OCI-LY1 (cell line): ENCODE measurements at regions not wholly inside any gene's neighbourhood (a gene's known extent, or its start where the extent isn't known, plus 50 kb on each side); places are given as distances from the start of the nearest gene placed in this dataset.

Experiments used
- H2AFZ ChIP-seq: fragments of 200-600 bp; sonication (generic), shearing (Covaris generic); 2 replicates; pipeline ENCODE4 v1.6.0; 2014; ENCODE audit warnings: antibody characterized with exemption, mild to moderate bottlenecking, low read length
- H3F3A ChIP-seq: fragments of 200-600 bp; sonication (generic), shearing (Covaris generic); 2 replicates; pipeline ENCODE4 v1.6.0; 2014; ENCODE audit warnings: mild to moderate bottlenecking, antibody characterized with exemption, low read length, moderate library complexity; ENCODE audit not compliant: insufficient read depth
- H3K27ac ChIP-seq: fragments of 200-600 bp; sonication (generic); 2 replicates; pipeline ENCODE4 v1.5.1; 2014; ENCODE audit warnings: low read length, mixed run types, mild to moderate bottlenecking, low read depth; ENCODE audit not compliant: poor library complexity, severe bottlenecking
- H3K27me3 ChIP-seq: fragments of 200-600 bp; sonication (generic); 2 replicates; pipeline ENCODE4 v1.6.0; 2014; ENCODE audit warnings: antibody characterized with exemption, mild to moderate bottlenecking, low read length, moderate library complexity; ENCODE audit not compliant: insufficient read depth
- H3K36me3 ChIP-seq: fragments of 200-600 bp; sonication (generic); 2 replicates; pipeline ENCODE4 v1.6.1; 2014; ENCODE audit warnings: mild to moderate bottlenecking, antibody characterized with exemption, low read length, moderate library complexity, mixed read lengths; ENCODE audit not compliant: insufficient read depth
- H3K4me1 ChIP-seq: fragments of 200-600 bp; sonication (generic); 2 replicates; pipeline ENCODE4 v1.5.1; 2014; ENCODE audit warnings: mild to moderate bottlenecking, low read length, moderate library complexity; ENCODE audit not compliant: insufficient read depth, severe bottlenecking
- H3K4me2 ChIP-seq: fragments of 200-600 bp; sonication (generic), shearing (Covaris generic); 2 replicates; pipeline ENCODE4 v1.6.1; 2014; ENCODE audit warnings: low read length
- H3K4me3 ChIP-seq: fragments of 200-600 bp; sonication (generic); 2 replicates; pipeline ENCODE4 v1.5.1; 2014; ENCODE audit warnings: low read length, low read depth, mild to moderate bottlenecking, mixed read lengths; ENCODE audit not compliant: poor library complexity, severe bottlenecking
- H3K79me2 ChIP-seq: fragments of 200-600 bp; shearing (Covaris generic); 2 replicates; pipeline ENCODE4 v1.6.1; 2016; ENCODE audit warnings: mixed run types, low read length, mixed read lengths; ENCODE audit not compliant: insufficient read depth
- H3K9ac ChIP-seq: fragments of 200-600 bp; sonication (generic), shearing (Covaris generic); 2 replicates; pipeline ENCODE4 v1.6.1; 2014; ENCODE audit warnings: mild to moderate bottlenecking, low read length, mixed read lengths
- H3K9me2 ChIP-seq: fragments of 200-600 bp; sonication (generic), shearing (Covaris generic); 2 replicates; pipeline ENCODE4 v1.6.1; 2014; ENCODE audit warnings: low read depth, mild to moderate bottlenecking, low read length, mixed read lengths
- H3K9me3 ChIP-seq: fragments of 200-600 bp; shearing (Covaris generic); 2 replicates; pipeline ENCODE4 v1.6.1; 2014; ENCODE audit warnings: low read length, mixed read lengths
- H4K20me1 ChIP-seq: fragments of 200-600 bp; sonication (generic), shearing (Covaris generic); 2 replicates; pipeline ENCODE4 v1.6.0; 2016; ENCODE audit warnings: mild to moderate bottlenecking, low read length; ENCODE audit not compliant: insufficient read depth
- EZH2 ChIP-seq: fragments of 200-600 bp; sonication (generic), shearing (Covaris generic); IDR thresholded peaks from 2 replicates; pipeline ENCODE4 v1.8.0; 2017; ENCODE audit warnings: borderline replicate concordance, mixed run types, mild to moderate bottlenecking, antibody characterized with exemption, low read length, moderate library complexity, mixed read lengths
- TF ChIP-seq, protein P1 (sequence below): fragments of 200-600 bp; sonication (generic), shearing (Covaris generic); IDR thresholded peaks from 2 replicates; pipeline ENCODE4 v1.5.1; 2017; ENCODE audit warnings: mild to moderate bottlenecking, antibody characterized with exemption, low read length, moderate library complexity, mixed read lengths

- H3K9me2 ChIP-seq, result no peaks in the 10 kb centered on the region
- H3K27me3 ChIP-seq, result no peaks in the 10 kb centered on the region
- H4K20me1 ChIP-seq, result no peaks in the 10 kb centered on the region
- H3K36me3 ChIP-seq, result no peaks in the 10 kb centered on the region
- no peaks in the 10 kb centered on the region for H3K4me1 ChIP-seq
- H3K79me2 ChIP-seq, result no peaks in the 10 kb centered on the region
- no peak overlapping the region for H3K9ac ChIP-seq
- no peak overlapping the region for H3K27ac ChIP-seq
- H3K9me3 ChIP-seq, result no peaks in the 10 kb centered on the region
- H2AFZ ChIP-seq, result no peak overlapping the region
- H3K4me2 ChIP-seq, result no peak overlapping the region
- TF ChIP-seq, protein P1, sequence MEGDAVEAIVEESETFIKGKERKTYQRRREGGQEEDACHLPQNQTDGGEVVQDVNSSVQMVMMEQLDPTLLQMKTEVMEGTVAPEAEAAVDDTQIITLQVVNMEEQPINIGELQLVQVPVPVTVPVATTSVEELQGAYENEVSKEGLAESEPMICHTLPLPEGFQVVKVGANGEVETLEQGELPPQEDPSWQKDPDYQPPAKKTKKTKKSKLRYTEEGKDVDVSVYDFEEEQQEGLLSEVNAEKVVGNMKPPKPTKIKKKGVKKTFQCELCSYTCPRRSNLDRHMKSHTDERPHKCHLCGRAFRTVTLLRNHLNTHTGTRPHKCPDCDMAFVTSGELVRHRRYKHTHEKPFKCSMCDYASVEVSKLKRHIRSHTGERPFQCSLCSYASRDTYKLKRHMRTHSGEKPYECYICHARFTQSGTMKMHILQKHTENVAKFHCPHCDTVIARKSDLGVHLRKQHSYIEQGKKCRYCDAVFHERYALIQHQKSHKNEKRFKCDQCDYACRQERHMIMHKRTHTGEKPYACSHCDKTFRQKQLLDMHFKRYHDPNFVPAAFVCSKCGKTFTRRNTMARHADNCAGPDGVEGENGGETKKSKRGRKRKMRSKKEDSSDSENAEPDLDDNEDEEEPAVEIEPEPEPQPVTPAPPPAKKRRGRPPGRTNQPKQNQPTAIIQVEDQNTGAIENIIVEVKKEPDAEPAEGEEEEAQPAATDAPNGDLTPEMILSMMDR, result no peak
- no peak for TF ChIP-seq EZH2
- no peak overlapping the region for H3K4me3 ChIP-seq
- H3F3A ChIP-seq, result no peaks in the 10 kb centered on the region
Observed at GRCh38 chr6:109243863-109244825, 138.1 kb downstream of the CD164 start.

GRCh38 chr6:109242925-109243324 lies 139.3 kb downstream of the CD164 start:
- Histone ChIP-seq H2AFZ (no peak overlapping the region), H3K79me2 (no peaks in the 10 kb centered on the region), H3K9me2 (no peaks in the 10 kb centered on the region), H3K9me3 (no peaks in the 10 kb centered on the region), H3F3A (no peaks in the 10 kb centered on the region), H3K27ac (no peak overlapping the region), H3K36me3 (no peaks in the 10 kb centered on the region), H4K20me1 (no peaks in the 10 kb centered on the region), H3K4me2 (no peak overlapping the region), H3K4me1 (no peaks in the 10 kb centered on the region), H3K4me3 (no peak overlapping the region), H3K27me3 (no peaks in the 10 kb centered on the region), H3K9ac (no peak overlapping the region)
- TF ChIP-seq EZH2, result no peak
- TF ChIP-seq, protein P1, result no peak

DNA sequence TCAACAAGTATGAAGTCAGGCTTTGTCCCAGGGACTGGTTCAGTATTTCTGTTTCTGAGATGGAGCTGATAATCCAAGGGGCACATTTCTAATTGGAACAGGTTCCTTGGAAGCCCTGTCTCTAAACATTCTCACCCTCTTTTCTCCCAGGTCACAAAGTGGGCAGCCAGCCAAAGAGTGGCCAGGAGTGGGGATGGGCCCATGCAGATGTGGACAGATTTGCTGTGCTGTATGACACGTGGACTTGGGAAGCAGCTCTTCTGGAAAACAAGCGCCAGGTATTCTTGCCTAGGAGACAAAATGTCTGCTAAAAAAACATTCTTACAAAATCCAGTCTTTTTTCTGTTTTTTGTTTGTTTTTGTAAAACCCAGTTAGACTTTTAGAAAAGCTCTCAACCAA lies 140.2 kb downstream of the CD164 start:
- Histone ChIP-seq H3K9ac (no peak overlapping the region), H3K9me3 (no peaks in the 10 kb centered on the region), H4K20me1 (no peaks in the 10 kb centered on the region), H3K79me2 (no peaks in the 10 kb centered on the region), H3K27ac (no peak overlapping the region), H2AFZ (no peak overlapping the region), H3K9me2 (no peaks in the 10 kb centered on the region), H3K4me2 (no peak overlapping the region), H3K36me3 (no peaks in the 10 kb centered on the region), H3K4me1 (no peaks in the 10 kb centered on the region), H3K27me3 (no peaks in the 10 kb centered on the region), H3K4me3 (no peak overlapping the region), H3F3A (no peaks in the 10 kb centered on the region)
- no peak for TF ChIP-seq EZH2
- TF ChIP-seq, protein P1, result no peak
